Stimulated activated CD4-positive, alpha-beta T cell treated with anti-CD3 and anti-CD28 coated beads, Interleukin-15, amount 100 ng/mL, for 1 hour (primary cell): ENCODE measurements at regions not wholly inside any gene's neighbourhood (a gene's known extent, or its start where the extent isn't known, plus 50 kb on each side); places are given as distances from the start of the nearest gene placed in this dataset.

Experiments
- DNase-seq, 2 donors: peaks; one replicate each; pipeline ENCODE4 v3.0.0-alpha.2; 2020; ENCODE audit warnings: low read depth in 1 of 2, low spot score in 1 of 2

GRCh38 chr2:219692521-219692920 is 65.1 kb downstream of the SLC4A3 start:
- DNase-seq, result no peak

DNA sequence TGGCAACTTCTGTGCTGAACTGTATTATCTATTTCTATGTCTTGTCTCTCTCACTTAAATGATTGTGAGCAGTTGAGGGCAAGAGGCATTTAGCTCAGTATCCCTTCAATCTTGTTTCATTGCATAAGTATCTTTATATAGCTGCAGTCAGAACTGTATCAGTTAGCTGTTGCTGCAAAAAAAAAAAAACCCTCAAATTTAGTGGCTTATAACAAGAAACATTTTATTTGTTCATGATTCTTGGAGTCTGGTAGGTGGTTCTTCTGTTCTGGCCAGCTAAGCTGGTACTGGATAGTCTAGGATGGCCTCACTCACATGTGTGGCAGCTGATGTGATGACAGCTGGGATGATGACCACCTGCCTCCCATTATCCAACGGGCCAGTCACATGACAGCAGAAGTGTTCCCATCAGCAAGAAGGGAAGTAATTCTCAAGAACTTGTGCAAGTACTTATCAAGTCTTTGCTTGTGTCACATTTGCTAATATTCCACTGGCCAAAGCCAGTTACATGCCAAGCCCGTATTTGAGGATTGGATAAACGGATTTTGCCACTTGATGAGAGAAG is 67.8 kb downstream of the SLC4A3 start:
- no peak for DNase-seq

- DNase-seq, result no peak
These were observed 70.6 kb downstream of the SLC4A3 start for GRCh38 chr2:219697811-219698747.

- no peak for DNase-seq
These were observed 71.5 kb downstream of the SLC4A3 start for GRCh38 chr2:219698748-219699439.

DNA sequence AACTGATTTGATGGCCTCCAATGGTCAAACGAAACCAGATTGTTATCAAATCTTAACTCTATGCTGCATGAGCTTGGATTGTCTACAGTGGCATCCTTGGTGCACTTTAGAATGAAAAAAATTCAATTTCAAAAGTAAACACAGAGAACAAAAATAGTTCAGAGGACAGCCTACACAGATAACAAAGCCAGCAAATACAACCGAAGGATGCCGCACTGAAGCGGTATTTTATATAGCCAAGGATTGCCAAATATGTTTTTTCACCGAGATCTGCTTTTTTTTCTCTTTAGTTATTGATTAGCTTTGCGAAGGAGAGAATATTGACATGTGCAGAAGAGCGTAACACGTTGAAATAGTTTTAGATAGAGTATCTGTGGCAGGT is 72.0 kb downstream of the SLC4A3 start:
- DNase-seq, result no peak

GRCh38 chr2:219701847-219702634 is 74.6 kb downstream of the SLC4A3 start:
- no peak for DNase-seq

DNA sequence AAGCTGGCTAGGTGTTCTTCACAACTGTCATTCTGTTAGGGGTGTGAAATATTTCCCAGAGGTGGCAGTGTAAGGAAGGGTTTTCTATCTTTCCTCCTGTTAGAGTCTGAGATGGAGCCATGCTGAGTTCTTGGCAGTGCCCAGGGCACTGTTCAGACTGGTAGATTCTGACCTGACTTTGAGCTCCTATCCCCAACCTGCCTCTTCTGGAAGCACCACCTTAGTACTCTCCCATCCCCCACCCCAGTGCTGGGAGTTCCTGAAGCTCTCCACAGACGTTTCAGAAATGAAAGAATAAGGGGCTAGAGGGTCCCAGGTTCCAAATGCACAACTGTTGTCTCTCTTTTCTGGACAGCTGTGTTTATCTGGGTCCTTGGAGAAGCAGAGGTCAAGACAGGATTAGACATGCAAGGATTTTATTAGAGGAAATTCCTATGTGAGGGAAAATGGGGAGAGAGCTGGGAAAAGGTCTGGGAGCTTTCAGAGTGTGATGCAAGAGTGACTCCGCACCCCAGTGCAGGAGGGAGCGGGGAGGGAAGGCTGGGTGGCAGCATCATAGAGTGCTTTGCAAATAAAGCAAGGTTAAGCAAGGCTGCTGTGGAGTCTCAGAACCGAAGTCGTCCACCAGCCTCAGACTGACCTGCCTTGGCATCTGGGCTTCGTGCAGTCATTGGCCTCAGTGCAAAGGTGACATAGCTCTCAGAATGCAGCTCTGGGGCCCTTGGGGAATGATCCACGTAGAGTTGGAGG is 75.5 kb downstream of the SLC4A3 start:
- no peak for DNase-seq

- no peak for DNase-seq
These were observed 77.4 kb downstream of the SLC4A3 start for GRCh38 chr2:219704878-219705277.

GRCh38 chr2:219706823-219707281 is 79.4 kb downstream of the SLC4A3 start:
- no peak for DNase-seq

DNA sequence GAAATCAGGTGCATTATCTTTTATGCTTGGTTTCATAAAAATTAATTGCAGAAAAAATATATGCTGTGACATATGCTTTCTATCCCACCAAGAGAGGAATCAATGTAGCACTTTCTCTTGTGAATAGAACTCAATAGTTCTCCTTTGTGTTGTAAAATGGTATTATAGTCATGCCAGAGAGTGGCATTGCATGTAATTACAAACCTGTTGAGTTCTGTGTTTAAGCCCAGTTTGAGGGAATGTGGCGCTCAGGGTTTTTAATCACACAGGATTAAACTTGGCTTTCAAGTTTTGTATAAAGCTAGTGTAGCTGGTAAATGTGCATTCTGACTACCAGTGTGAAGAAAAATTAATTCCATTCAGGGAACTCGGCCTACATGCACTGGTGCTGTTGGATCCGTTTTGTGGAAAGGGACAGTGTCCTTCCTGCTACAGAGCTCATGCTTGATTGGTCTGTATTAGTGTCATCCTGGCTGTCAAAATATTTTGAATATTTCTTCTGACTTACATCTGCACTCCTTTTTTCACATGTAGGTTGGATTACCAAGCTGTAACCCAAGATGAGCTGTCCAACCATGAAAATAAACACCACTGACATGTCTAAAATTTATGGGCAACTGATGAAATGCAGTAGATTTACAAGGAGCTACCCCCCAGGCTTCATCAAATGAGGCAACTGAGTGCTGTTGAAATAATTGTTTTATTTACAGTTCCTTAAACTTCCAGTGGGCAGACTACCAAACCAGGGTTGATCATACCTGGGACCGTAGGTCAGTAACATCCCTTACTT is 80.3 kb downstream of the SLC4A3 start:
- no peak for DNase-seq

- DNase-seq, result no peak
These were observed 81.9 kb downstream of the SLC4A3 start for GRCh38 chr2:219709331-219709761.

DNA sequence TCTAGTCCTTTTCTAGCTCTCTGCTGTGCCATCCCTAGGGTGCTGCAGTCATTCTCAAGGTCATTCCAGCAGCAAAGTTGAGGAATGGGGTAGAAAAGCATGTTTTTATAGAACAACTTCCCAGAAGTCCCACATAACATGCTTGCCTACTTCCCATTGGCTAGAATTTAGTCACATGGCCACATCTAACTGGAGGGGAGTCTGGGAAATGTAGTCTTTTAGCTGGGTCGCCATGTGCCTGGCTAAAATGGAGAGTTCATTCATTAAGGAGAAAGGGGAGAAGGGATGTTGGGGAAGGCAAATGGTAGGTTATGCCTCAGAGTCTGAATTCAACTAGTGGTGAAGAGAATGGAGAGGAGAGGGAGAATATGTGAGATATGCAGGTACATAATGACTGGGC is 85.7 kb downstream of the SLC4A3 start:
- no peak for DNase-seq

GRCh38 chr2:219714681-219715400 is 87.4 kb downstream of the SLC4A3 start:
- no peak for DNase-seq

GRCh38 chr2:219718066-219718465 is 90.6 kb downstream of the SLC4A3 start:
- no peak for DNase-seq

DNA sequence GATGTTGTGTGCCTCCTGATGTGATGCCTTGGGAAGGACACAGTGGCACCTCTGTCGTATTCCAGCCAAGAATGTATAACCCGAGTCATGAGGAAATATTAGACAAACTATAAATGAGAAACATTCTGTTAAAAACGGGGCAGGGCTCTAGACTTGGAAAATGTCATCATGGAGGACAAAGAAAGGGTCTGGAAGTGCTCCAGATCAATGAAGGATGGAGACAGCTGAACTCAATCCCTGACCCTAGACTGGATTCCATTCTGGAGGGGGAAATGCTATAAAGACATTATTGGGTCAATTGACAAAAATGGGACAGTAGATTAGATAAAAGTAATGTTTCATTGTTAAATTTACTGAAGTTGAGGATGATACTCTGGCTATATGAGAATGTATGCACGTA is 92.1 kb downstream of the SLC4A3 start:
- DNase-seq, result no peak

- no peak for DNase-seq
These were observed 93.5 kb downstream of the SLC4A3 start for GRCh38 chr2:219720956-219721355.

DNA sequence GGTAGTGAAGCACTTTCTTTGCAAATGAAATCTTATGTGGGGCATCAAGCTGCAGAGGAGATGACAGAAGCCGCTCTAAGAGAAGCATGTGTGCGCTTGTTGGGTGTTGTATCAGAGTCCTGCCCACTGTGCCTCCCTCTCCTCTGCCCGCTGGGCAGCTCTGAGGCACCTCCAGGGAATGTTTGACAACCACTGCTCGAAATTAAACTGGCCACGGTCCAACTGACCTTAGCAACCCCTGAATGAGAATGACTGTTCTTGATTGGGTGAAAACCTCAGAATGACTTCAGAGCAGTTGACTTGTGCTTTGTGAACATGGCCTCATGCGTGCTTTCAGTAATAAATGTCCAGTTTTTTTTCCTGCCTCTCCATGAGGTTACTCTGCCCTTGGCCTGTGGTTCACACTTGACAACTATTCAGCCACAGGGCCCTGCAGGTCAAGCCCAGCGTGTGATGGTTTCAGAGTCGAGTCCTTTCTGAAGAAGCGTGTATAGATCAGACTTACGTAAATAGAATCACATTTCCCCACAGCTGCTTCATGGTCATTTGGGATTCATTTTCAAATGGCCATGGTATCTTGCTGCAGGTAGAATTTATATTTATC is 94.9 kb downstream of the SLC4A3 start:
- no peak for DNase-seq

DNA sequence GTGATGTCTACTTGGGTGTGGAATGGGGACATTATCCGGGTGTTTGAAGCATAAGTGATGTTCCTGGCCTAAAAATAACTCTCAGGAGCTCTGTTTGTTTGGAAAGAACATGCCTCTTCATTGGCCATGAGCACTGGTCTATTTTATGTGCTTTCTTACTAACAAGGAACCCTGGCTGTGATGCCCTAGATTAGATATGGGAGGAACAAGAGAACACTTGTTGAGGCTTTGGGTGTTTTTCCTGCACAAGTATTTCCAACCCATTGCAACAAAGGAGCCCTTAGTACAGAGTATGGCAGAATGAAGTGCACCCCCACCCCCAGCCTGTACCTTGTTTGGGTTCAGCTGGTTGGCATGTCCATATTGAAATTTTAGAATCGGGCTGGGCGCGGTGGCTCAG is 95.9 kb downstream of the SLC4A3 start:
- DNase-seq, result no peak

DNA sequence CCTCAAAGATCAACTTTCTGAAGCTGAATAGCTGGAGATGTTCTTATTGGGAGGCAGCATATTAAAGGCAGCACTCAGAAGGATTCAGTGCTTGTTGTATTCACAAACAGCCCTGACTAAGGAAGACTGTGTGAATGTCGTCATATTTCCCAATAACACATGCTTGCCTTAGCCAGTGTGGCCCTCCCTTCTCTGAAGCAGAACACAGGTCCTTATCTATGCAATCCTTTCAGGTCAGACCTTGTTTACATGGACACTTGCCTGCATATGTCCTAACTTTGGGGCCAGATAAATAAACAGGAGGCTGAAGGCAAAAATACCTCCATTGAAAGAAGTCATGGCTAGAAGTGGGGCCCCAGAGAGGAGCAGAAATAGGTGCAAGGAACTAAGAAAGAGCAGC is 97.2 kb downstream of the SLC4A3 start:
- DNase-seq, result no peak
